HCT116 (cell line): ENCODE measurements at regions not wholly inside any gene's neighbourhood (a gene's known extent, or its start where the extent isn't known, plus 50 kb on each side); places are given as distances from the start of the nearest gene placed in this dataset.

Source experiments
- ATAC-seq: fragments of 200-7000 bp; cut with Tn5 transposase; 2 replicates; pipeline ENCODE4 v1.9.1; 2020; ENCODE audit warnings: mild to moderate bottlenecking, moderate library complexity
- BruUV-seq: library from RNA; stranded (reverse); fragments of 400-500 nt; replicated peaks from 2 replicates; lab custom pipeline; 2021; lab: Mats Ljungman, UMichigan
- CTCF ChIA-PET: fragments of 300-600 bp; sonication (Branson Sonifier 250); formaldehyde crosslinking; loops from one replicate; lab custom pipeline; 2021; ENCODE audit warnings: antibody characterized with exemption; lab: Charles Lee
- POLR2A ChIA-PET: fragments of 300-600, 350-600 bp; sonication (Branson Sonifier 250); formaldehyde crosslinking; loops from one replicate; lab custom pipeline; 2021; ENCODE audit warnings: antibody characterized with exemption; lab: Charles Lee
- RAD21 ChIA-PET, 2 experiments: fragments of 300-600 bp; sonication (Branson Sonifier 250); formaldehyde crosslinking; loops; one replicate each; lab custom pipeline; 2023; ENCODE audit warnings: low total read pairs in 2 of 2; ENCODE audit not compliant: uncharacterized antibody in 2 of 2, unreplicated experiment in 2 of 2, low non-redundant PET in 1 of 2; lab: Charles Lee
- DNase-seq: peaks from one replicate; pipeline ENCODE4 v3.0.0-alpha.2; 2010; ENCODE audit warnings: low read depth, low spot score
- H2AFZ ChIP-seq: fragments of 200-600 bp; shearing (Covaris generic), sonication (generic); 2 replicates; pipeline ENCODE4 v1.6.1; 2017; ENCODE audit warnings: low read depth, mixed run types, mixed read lengths, antibody characterized with exemption, low read length; ENCODE audit not compliant: poor library complexity, severe bottlenecking
- H3K27ac ChIP-seq: 2 replicates; pipeline ENCODE4 v1.5.1; 2012; ENCODE audit warnings: low read depth, low read length
- H3K27me3 ChIP-seq: fragments of 200-600 bp; sonication (generic); 2 replicates; pipeline ENCODE4 v1.6.1; 2016; ENCODE audit warnings: mixed run types, low read length, mixed read lengths; ENCODE audit not compliant: insufficient read depth
- H3K36me3 ChIP-seq, 2 experiments: fragments of 200-500 bp in 1 of 2; fragments of 200-600 bp in 1 of 2; sonication (Bioruptor generic) in 1 of 2; sonication (generic) in 1 of 2; 2 replicates each; pipeline versions ENCODE4 v1.5.1 to v1.6.1; 2014 to 2016; ENCODE audit warnings: low read length in 2 of 2, inconsistent platforms in 1 of 2, mixed read lengths in 1 of 2, mixed run types in 1 of 2; ENCODE audit not compliant: insufficient read depth in 2 of 2, control insufficient read depth in 1 of 2
- H3K4me1 ChIP-seq, 2 experiments: fragments of 200-600 bp in 1 of 2; sonication (generic) in 1 of 2; 2 replicates each; pipeline versions ENCODE4 v1.5.1 to v1.6.1; 2012 to 2017; ENCODE audit warnings: low read length in 2 of 2, inconsistent platforms in 1 of 2, mild to moderate bottlenecking in 1 of 2, mixed read lengths in 1 of 2, mixed run types in 1 of 2, moderate library complexity in 1 of 2; ENCODE audit not compliant: insufficient read depth in 2 of 2, control insufficient read depth in 1 of 2
- H3K4me2 ChIP-seq: fragments of 200-600 bp; sonication (generic); 2 replicates; pipeline ENCODE4 v1.6.1; 2017; ENCODE audit warnings: mixed run types, low read length, mixed read lengths
- H3K4me3 ChIP-seq, 2 experiments: fragments of 200-600 bp in 1 of 2; sonication (generic) in 1 of 2; replicated peaks in 1 of 2; 2 replicates each; pipeline ENCODE4 v1.5.1; 2011 to 2016; ENCODE audit warnings: low read length in 2 of 2, control low read depth in 1 of 2, low read depth in 1 of 2, mild to moderate bottlenecking in 1 of 2, mixed read lengths in 1 of 2, mixed run types in 1 of 2
- H3K79me2 ChIP-seq: fragments of 200-600 bp; sonication (generic); 2 replicates; pipeline ENCODE4 v1.6.1; 2017; ENCODE audit warnings: mild to moderate bottlenecking, mixed run types, low read length, moderate library complexity, mixed read lengths; ENCODE audit not compliant: insufficient read depth
- H3K9ac ChIP-seq: fragments of 200-600 bp; sonication (generic); 2 replicates; pipeline ENCODE4 v1.6.1; 2016; ENCODE audit warnings: low read length, mixed read lengths
- H3K9me2 ChIP-seq: fragments of 200-600 bp; sonication (generic), shearing (Covaris generic); 2 replicates; pipeline ENCODE4 v1.6.1; 2017; ENCODE audit warnings: mixed run types, mild to moderate bottlenecking, moderate library complexity; ENCODE audit not compliant: insufficient read depth
- H3K9me3 ChIP-seq, 2 experiments: fragments of 200-500 bp in 1 of 2; fragments of 200-600 bp in 1 of 2; sonication (Bioruptor generic) in 1 of 2; sonication (generic) in 1 of 2; 2 replicates each; pipeline ENCODE4 v1.6.1; 2014 to 2017; ENCODE audit warnings: low read length in 2 of 2, mixed read lengths in 2 of 2, inconsistent platforms in 1 of 2, low read depth in 1 of 2, mild to moderate bottlenecking in 1 of 2, mixed run types in 1 of 2, moderate library complexity in 1 of 2; ENCODE audit not compliant: control insufficient read depth in 1 of 2, insufficient read depth in 1 of 2
- H4K20me1 ChIP-seq: fragments of 200-600 bp; sonication (generic), shearing (Covaris generic); 2 replicates; pipeline ENCODE4 v1.6.1; 2017; ENCODE audit warnings: mixed run types, mild to moderate bottlenecking, moderate library complexity; ENCODE audit not compliant: insufficient read depth
- CBX3 ChIP-seq: IDR thresholded peaks from 2 replicates; pipeline ENCODE4 v1.6.1; 2012; ENCODE audit warnings: low read depth
- EGR1 ChIP-seq: IDR thresholded peaks from 2 replicates; pipeline ENCODE4 v1.6.1; 2012; ENCODE audit warnings: low read depth
- FOSL1 ChIP-seq: IDR thresholded peaks from 2 replicates; pipeline ENCODE4 v1.6.1; 2012; ENCODE audit warnings: low read depth
- JUND ChIP-seq: IDR thresholded peaks from 2 replicates; pipeline ENCODE4 v1.6.1; 2012
- POLR2A ChIP-seq: IDR thresholded peaks from 2 replicates; pipeline ENCODE4 v1.7.0; 2011; ENCODE audit warnings: borderline replicate concordance; ENCODE audit not compliant: insufficient read depth, insufficient read length; ENCODE audit errors: extremely low read depth
- POLR2AphosphoS5 ChIP-seq: IDR thresholded peaks from 2 replicates; pipeline ENCODE4 v1.6.1; 2011; ENCODE audit warnings: mild to moderate bottlenecking, low read depth, low read length, moderate library complexity
- RAD21 ChIP-seq: IDR thresholded peaks from 2 replicates; pipeline ENCODE4 v1.6.1; 2012; ENCODE audit warnings: low read depth, mild to moderate bottlenecking
- SIN3A ChIP-seq: IDR thresholded peaks from 2 replicates; pipeline ENCODE4 v1.6.1; 2012; ENCODE audit warnings: low read depth
- TCF7L2 ChIP-seq: IDR thresholded peaks from 2 replicates; pipeline ENCODE4 v1.7.0; 2011; ENCODE audit warnings: borderline replicate concordance, inconsistent platforms; ENCODE audit not compliant: insufficient read depth, insufficient read length; ENCODE audit errors: extremely low read depth
- YY1 ChIP-seq: IDR thresholded peaks from 2 replicates; pipeline ENCODE4 v1.6.1; 2011; ENCODE audit warnings: low read length, low read depth, moderate library complexity, mild to moderate bottlenecking; ENCODE audit not compliant: insufficient replicate concordance; ENCODE audit errors: extremely low read depth
- ZFX ChIP-seq: fragments of 450-650 bp; IDR thresholded peaks from 2 replicates; pipeline ENCODE4 v1.6.1; 2017
- intact Hi-C: fragments of 100-400 bp; cut with micrococcal nuclease; formaldehyde crosslinking; loops from 2 replicates; pipeline ENCODE4 v1.10.0; 2022
- TF ChIP-seq, protein P1 (sequence below), 3 experiments: fragments of 200-600 bp in 1 of 3; sonication (generic) in 1 of 3; IDR thresholded peaks in 2 of 3; conservative IDR thresholded peaks in 1 of 3; 2 replicates each; pipeline ENCODE4 v1.5.1; 2012 to 2017; ENCODE audit warnings: low read depth in 2 of 3, low read length in 2 of 3, antibody characterized with exemption in 1 of 3, borderline replicate concordance in 1 of 3, control low read depth in 1 of 3, mild to moderate bottlenecking in 1 of 3, mixed read lengths in 1 of 3, mixed run types in 1 of 3, moderate library complexity in 1 of 3; ENCODE audit not compliant: insufficient read depth in 1 of 3

DNA sequence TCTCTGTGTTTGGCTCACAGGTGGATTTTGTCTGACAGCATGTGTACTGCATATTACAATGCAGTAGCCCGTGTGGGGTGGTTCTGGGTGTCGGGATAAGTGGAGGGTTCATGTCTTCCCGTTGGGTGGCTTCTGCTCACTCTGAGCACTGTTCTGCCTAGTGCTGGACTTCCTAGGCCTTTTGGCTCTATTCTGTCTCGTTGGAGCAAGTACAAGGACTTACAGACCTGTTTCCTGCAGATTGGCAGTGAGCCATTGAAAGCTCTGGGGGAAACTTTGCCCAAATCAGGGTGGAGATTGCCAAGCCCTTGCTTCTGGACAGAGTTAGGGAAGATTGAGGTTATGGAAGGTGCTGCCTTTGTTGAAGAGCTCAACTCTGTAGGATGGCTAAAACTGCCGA is 91.1 kb upstream of the SLC4A4 start:
- Histone ChIP-seq H3K79me2 (no peaks in the 10 kb centered on the region), H3K9me2 (no peaks in the 10 kb centered on the region; the same call in 1 of the 2 replicates), H4K20me1 (no peaks in the 10 kb centered on the region), H3K36me3 (no peaks in the 10 kb centered on the region), H3K4me2 (no peak overlapping the region), H3K9me3 (no peaks in the 10 kb centered on the region), H3K27ac (no peak overlapping the region), H3K4me1 (no peaks in the 10 kb centered on the region), H3K9ac (no peak overlapping the region), H3K27me3 (no peaks in the 10 kb centered on the region), H2AFZ (no peak overlapping the region), H3K4me3 (no peak overlapping the region)
- POLR2A ChIA-PET: no interaction called here
- no peak for ATAC-seq
- no peak for DNase-seq
- RAD21 ChIA-PET: no interaction called here
- TF ChIP-seq CBX3 (no peak), ZFX (no peak), RAD21 (no peak), POLR2AphosphoS5 (no peak), POLR2A (no peak), EGR1 (no peak), YY1 (no peak), SIN3A (no peak), FOSL1 (no peak), JUND (no peak), TCF7L2 (no peak)
- TF ChIP-seq, protein P1, sequence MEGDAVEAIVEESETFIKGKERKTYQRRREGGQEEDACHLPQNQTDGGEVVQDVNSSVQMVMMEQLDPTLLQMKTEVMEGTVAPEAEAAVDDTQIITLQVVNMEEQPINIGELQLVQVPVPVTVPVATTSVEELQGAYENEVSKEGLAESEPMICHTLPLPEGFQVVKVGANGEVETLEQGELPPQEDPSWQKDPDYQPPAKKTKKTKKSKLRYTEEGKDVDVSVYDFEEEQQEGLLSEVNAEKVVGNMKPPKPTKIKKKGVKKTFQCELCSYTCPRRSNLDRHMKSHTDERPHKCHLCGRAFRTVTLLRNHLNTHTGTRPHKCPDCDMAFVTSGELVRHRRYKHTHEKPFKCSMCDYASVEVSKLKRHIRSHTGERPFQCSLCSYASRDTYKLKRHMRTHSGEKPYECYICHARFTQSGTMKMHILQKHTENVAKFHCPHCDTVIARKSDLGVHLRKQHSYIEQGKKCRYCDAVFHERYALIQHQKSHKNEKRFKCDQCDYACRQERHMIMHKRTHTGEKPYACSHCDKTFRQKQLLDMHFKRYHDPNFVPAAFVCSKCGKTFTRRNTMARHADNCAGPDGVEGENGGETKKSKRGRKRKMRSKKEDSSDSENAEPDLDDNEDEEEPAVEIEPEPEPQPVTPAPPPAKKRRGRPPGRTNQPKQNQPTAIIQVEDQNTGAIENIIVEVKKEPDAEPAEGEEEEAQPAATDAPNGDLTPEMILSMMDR (IDR thresholded peaks at IDR 0.05 in 2 of 3, conservative IDR thresholded peaks at IDR 0.05 in 1 of 3; ENCODE audit: borderline replicate concordance in 1 of 3, insufficient read depth in 1 of 3, low read depth in 2 of 3, low read length in 2 of 3): no peak
- BruUV-seq: no TSS peak
- CTCF ChIA-PET: no interaction called here
- intact Hi-C loops: no loop called here
